Lower leg skin (tissue), 4 donors: ENCODE measurements at regions not wholly inside any gene's neighbourhood (a gene's known extent, or its start where the extent isn't known, plus 50 kb on each side); places are given as distances from the start of the nearest gene placed in this dataset.

ENCODE experiments used
- DNase-seq, 2 donors: peaks; one replicate each; pipeline ENCODE4 v3.0.0-alpha.2; 2019; ENCODE audit warnings: low spot score in 2 of 2
- H3K4me3 ChIP-seq: fragments of 200-600 bp; sonication (generic); 2 replicates; pipeline ENCODE4 v1.5.1; 2017; ENCODE audit warnings: mild to moderate bottlenecking, low read depth; ENCODE audit not compliant: poor library complexity, severe bottlenecking
- CTCF ChIP-seq, 3 donors: fragments of 450-650 bp; IDR thresholded peaks; one replicate each; pipeline ENCODE4 v1.5.1; 2016; ENCODE audit warnings: antibody characterized with exemption in 3 of 3, mild to moderate bottlenecking in 3 of 3, moderate library complexity in 2 of 3
- POLR2A ChIP-seq, 2 donors: fragments of 450-650 bp; IDR thresholded peaks; one replicate each; pipeline ENCODE4 v1.6.1; 2016 to 2017; ENCODE audit warnings: antibody characterized with exemption in 2 of 2, mild to moderate bottlenecking in 1 of 2, moderate library complexity in 1 of 2
- WGBS, 2 donors: methylation state at CpG; one replicate each; pipeline ENCODE4 v1.1.5; 2018; 5-methylcytosine and 5-hydroxymethylcytosine counted together
- intact Hi-C: fragments of 100-400 bp; cut with DNase I; formaldehyde crosslinking; loops from one replicate; pipeline ENCODE4 v1.15.0; 2023; ENCODE audit warnings: low total_unique reads

DNA sequence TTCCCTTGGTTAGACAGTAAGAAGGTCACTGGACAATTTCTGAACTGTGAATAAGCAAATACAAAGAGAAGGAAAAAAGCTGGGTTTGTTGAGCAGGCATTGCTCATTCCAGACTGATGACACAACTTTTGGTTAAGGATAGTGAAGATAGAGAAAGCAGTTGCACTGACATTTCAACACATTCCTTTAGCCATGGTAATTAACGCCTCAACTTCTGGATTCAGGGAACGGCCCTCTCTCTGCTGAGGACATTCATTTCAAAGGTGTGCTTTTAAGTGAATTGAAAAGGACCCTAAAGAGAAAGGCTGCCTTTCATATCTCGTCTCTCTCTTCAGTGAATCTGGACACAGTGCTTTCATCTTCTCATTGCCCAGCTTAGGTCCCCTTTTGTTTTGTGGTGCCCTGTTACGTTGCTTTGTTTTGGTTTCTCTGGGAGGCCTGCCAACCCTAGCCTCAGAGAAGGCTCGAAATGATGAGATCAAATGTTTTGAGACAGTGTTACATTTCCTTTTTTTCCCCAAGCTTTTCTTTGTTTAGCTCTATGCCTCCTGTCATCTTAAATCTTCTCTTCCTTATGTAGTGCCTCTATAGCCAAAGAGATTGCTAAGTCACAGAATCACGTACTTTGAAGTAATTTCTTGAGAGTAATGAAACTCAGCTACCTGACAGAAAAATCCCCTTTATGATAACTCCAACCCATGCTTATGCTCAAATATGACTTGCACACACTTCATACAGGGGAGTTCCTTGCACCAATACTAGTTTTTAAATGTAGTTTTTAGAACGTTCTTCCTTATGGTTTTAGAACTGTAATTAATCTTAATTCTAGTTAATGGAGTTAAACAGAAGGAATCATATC lies 94.4 kb upstream of the IFNE start:
- no peak for TF ChIP-seq POLR2A (IDR thresholded peaks at IDR 0.05)
- TF ChIP-seq CTCF (IDR thresholded peaks at IDR 0.05) = no peak
- whole genome bisulfite sequencing, 2 donors = 33 to 38% methylated on average over 7 of the region's 7 CpGs
- no peak overlapping the region for H3K4me3 ChIP-seq
- intact Hi-C loops = no loop called here
- no peak for DNase-seq

DNA sequence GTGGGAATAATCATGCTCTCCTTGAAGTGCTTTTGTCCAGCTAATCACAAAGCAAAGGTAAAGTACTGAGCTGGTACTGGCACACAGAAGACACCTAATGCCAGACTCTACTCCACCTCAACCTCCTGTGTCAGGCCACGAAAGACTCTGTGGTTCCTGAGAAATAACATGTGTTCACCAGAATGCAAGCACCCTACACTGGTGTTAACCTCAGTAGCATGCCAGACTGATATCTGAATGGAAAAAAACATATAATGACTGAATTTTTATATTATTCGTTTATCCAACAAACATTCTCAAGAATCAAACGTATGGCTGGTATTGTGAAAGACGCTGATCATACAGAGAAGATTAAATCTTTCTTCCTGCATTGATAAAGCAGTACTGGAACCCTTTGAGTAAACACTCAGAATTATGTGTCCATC lies 97.1 kb upstream of the IFNE start:
- TF ChIP-seq CTCF (IDR thresholded peaks at IDR 0.05) = no peak
- TF ChIP-seq POLR2A (IDR thresholded peaks at IDR 0.05) = no peak
- intact Hi-C loops = no loop called here
- 79 to 82% methylated on average over 4 of the region's 4 CpGs for WGBS, 2 donors
- no peak overlapping the region for H3K4me3 ChIP-seq
- no peak for DNase-seq

GRCh38 chr9:21579743-21580142 lies 97.6 kb upstream of the IFNE start:
- WGBS, 2 donors = 82 to 87% methylated on average over 1 of the region's 1 CpG

DNA sequence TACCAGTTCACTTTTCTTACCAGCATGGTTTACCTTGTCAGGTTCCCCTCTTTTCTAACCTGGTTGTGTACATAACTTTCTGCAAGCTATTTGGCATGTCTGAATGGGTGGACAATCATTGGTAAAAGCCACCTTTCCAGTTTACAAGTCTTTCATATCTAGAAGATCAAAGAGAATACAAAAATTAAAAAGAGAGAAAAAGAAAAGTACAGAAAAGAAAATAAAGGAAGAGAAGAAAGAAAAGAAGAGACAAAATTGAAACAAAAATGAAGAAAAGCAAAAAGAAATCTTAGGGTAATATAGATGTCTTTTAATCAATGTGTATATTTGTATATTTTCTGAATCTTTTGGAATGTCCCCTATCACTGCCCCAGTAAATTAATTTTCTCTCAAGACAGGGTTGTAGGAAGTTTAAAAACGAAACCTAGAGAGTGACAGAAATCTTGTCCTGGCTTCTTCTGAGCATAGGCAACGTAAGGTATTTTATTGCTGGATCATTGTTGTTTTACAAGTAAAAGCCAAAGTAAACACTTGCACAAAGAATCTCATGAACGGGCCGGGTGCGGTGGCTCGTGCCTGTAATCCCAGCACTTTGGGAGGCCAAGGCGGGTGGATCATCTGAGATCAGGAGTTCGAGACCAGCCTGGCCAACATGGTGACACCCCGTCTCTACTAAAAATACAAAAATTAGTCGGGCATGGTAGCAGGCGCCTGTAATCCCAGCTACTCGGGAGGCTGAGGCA lies 98.7 kb upstream of the IFNE start:
- no peak for DNase-seq
- intact Hi-C loops = no loop called here
- TF ChIP-seq POLR2A (IDR thresholded peaks at IDR 0.05) (no peak), CTCF (IDR thresholded peaks at IDR 0.05) (no peak)
- WGBS, 2 donors = 73 to 80% methylated on average over 12 of the region's 12 CpGs
- no peak overlapping the region for H3K4me3 ChIP-seq

More at GRCh38 chr9:21579743-21580142, 97.6 kb upstream of the IFNE start:
- no peak for DNase-seq
- H3K4me3 ChIP-seq = no peak overlapping the region
- intact Hi-C loops = no loop called here
- TF ChIP-seq POLR2A (IDR thresholded peaks at IDR 0.05) (no peak), CTCF (IDR thresholded peaks at IDR 0.05) (no peak)

GRCh38 chr9:21583628-21584377 lies 101.7 kb upstream of the IFNE start:
- intact Hi-C loops = no loop called here
- WGBS, 2 donors = 42 to 45% methylated on average over 3 of the region's 3 CpGs
- no peak for TF ChIP-seq POLR2A (IDR thresholded peaks at IDR 0.05)
- no peak for TF ChIP-seq CTCF (IDR thresholded peaks at IDR 0.05)
- no peak for DNase-seq
- H3K4me3 ChIP-seq = no peak overlapping the region
